Smooth muscle cell of the brain vasculature (primary cell): ENCODE measurements at regions not wholly inside any gene's neighbourhood (a gene's known extent, or its start where the extent isn't known, plus 50 kb on each side); places are given as distances from the start of the nearest gene placed in this dataset.
"Not testable (repeated sequence)": the region's sequence is repeated elsewhere in the genome, so short reads cannot be mapped to it uniquely, and the experiment has no call there.

Source experiments
- DNase-seq: peaks from one replicate; pipeline ENCODE4 v3.0.0-alpha.2; 2012; ENCODE audit warnings: low read depth, low spot score

- no peak for DNase-seq
Observed at GRCh38 chr10:28188526-28188925, 114.3 kb downstream of the MPP7 start.

GRCh38 chr10:28186887-28187578, 115.8 kb downstream of the MPP7 start:
- DNase-seq = no peak

- no peak for DNase-seq
Observed at GRCh38 chr10:28186461-28186860, 116.4 kb downstream of the MPP7 start.

DNA sequence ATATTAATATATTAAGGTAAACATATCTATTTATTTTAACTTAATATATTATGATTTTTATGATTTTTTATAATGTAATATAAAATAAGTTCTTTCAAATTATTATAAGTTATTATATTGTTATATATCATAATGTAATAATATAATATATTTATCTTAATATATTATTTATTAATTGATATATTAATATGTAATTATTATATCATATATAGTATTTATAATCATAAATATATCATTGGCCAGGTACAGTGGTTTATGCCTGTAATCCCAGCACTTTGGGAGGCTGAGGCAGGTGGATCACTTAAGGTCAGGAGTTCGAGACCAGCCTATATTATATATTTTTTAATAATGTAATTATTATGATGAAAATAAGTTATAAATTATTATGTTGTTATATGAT, 118.1 kb downstream of the MPP7 start:
- no peak for DNase-seq

DNA sequence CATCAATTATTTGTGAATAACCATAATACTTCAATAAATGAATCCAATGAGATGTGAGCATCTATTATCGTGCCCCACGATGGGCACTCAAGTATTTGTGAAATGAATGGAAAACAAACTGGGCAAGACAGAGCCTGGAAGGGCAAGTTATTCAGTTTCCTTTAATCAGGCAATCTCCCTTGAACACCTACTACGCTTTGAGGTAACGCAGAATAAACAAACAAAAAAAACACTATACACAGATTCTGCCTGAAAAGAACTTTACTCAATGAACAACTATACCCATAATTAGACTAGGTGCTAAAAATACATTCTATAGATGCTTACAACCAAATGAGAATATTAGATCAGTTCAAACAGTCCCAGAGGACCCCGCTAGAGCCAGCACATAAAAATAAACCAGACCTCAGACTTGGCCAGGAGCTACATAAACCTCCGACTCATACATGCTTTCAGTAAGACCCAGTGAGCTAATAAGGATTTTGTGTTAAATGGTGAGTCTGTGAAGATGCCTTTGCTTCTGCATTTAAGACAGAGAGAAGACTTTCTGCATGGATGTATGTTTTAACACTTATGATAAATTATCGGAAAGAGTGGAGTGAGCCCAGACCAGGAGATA, 121.3 kb downstream of the MPP7 start:
- no peak for DNase-seq

- DNase-seq = no peak
Observed at GRCh38 chr10:28180654-28181053, 122.2 kb downstream of the MPP7 start.

- DNase-seq = no peak
Observed at GRCh38 chr10:28179743-28180099, 123.1 kb downstream of the MPP7 start.

DNA sequence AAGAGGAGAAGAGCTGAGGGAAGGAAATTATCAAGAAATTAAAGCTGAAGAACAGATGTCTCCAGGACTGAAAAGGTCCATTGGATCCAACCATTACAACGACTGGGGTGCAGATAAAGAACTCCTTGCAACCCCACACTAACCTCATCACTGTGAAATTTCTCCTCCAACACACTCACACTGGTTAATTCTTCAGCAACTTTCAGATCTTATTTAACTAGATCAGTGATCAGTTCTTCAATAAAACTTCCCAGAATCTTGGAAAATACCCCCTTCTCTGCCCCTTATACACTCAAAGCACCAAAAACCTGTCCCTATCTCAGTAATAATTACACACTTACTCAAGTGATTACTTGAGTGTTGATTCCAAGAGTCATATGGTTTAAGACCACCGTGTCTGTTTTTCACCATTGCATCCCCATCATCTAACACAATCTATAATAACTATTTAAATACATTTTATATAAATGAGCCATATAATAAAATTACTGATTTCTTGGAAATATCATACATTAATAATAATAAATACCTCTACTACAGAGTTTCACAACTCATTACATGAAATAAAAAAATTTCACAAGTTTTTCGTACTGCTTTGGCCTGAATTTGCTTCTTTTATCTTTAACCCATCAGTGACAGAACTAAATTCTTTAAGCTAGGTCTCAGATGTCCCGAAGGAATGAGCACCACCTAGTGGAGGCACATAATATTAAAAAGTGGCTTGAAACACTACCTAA, 123.7 kb downstream of the MPP7 start:
- DNase-seq = peak; percentile 28

GRCh38 chr10:28177944-28178637, 124.8 kb downstream of the MPP7 start:
- no peak for DNase-seq

GRCh38 chr10:28176498-28176897, 126.4 kb downstream of the MPP7 start:
- not testable (repeated sequence) for DNase-seq

DNA sequence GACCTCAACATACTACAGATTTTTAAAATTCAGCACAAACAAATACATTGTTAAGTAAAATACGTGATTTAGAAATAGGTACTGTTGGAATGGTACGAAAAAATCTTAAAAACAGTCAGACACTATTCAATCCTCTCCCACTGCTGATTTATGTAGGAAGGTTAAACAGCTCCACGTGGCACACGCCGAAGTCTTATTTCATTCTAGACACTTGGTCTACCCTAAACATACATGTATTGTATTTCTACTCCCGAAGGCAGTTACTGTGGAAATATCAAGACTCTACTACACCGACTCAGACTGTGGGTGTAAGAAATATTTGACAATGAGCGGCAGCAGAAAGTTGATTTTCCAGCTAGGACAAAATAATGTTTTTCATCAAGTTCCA, 130.6 kb downstream of the MPP7 start:
- no peak for DNase-seq

GRCh38 chr10:28171468-28172222, 131.2 kb downstream of the MPP7 start:
- no peak for DNase-seq

DNA sequence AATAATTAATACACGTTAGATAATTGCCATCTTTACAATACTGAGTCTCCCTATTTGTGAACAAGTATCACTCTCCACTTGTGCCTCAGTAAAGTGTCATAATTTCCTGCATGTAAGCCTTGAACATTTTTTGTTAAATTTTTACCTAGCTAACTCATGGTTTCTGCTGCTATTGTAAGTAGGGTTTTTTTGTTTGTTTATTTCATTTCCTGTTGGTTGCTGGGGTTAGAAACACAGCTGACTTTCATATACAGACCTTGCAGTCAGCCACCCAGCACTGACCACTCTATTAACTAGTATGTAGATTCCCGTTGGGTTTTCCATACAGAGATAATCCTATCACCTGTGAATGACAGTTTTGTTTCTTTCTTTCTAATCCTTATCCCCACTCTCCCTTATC, 133.3 kb downstream of the MPP7 start:
- DNase-seq = no peak

DNA sequence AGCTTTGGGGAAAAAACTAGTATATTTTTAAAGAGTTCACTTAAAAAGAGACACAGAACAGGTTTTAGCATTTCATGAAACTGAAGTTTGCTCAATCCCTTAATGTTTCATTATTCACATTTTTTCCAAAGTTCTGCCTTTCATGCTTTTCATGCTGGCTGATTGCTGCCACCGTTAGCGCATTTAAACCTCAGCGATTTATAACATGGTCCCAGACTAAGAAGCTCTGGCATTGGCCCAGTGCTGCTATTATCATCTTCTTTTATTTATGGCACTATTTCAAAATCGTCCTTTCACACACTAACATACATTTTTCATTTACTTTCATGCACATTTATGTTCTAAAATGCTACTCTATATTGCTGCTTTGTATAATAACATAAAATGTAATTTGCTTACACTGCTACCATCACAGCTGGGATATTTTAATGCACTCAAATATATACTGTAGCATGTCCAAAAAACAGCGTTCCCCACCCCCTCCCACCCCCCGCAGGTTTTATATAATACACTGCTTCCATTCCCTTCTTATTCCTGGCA, 141.9 kb downstream of the MPP7 start:
- no peak for DNase-seq

- DNase-seq = no peak
Observed at GRCh38 chr10:28157379-28157778, 145.5 kb downstream of the MPP7 start.

- no peak for DNase-seq
Observed at GRCh38 chr10:28155726-28156125, 147.1 kb downstream of the MPP7 start.

DNA sequence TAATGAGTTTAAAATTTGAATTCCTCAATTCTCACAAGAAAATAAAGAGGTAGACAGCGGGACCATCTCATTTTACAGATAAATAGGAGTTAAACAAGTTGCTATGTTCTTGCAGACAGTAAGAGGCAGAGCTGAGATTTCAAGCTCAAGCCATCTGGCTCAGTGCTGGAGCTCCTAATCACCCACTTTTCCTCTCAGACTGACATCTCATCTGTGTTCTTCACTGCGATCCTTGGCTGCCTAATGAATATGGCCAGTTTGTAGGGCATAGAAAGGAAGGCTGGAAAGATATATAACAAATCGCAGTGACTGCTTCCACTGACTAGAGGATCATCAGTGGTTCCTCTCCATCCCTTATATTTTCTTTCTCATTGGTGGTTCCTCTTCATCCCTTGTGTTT, 151.2 kb downstream of the MPP7 start:
- DNase-seq = no peak

- no peak for DNase-seq
Observed at GRCh38 chr10:28149746-28150145, 150.9 kb upstream of the ODAD2 start.

GRCh38 chr10:28147706-28148105, 148.8 kb upstream of the ODAD2 start:
- DNase-seq = no peak

GRCh38 chr10:28139138-28139537, 140.3 kb upstream of the ODAD2 start:
- no peak for DNase-seq
